ENCODE measurements at regions not wholly inside any gene's neighbourhood (a gene's known extent, or its start where the extent isn't known, plus 50 kb on each side); places are given as distances from the start of the nearest gene placed in this dataset.

GRCh38 chr2:54402350-54402749 lies 53.8 kb upstream of the SPTBN1 start:
- DNase-seq (ENCODE audit: low read depth in 2 of 2): peak; percentile 84 to 88
- no peak for TF ChIP-seq CTCF (IDR thresholded peaks at IDR 0.05; ENCODE audit: low read depth, low read length)
- no peak overlapping the region for H3K4me3 ChIP-seq (replicated peaks in 1 of 2; ENCODE audit: low read depth in 2 of 2, low read length in 2 of 2)

DNA sequence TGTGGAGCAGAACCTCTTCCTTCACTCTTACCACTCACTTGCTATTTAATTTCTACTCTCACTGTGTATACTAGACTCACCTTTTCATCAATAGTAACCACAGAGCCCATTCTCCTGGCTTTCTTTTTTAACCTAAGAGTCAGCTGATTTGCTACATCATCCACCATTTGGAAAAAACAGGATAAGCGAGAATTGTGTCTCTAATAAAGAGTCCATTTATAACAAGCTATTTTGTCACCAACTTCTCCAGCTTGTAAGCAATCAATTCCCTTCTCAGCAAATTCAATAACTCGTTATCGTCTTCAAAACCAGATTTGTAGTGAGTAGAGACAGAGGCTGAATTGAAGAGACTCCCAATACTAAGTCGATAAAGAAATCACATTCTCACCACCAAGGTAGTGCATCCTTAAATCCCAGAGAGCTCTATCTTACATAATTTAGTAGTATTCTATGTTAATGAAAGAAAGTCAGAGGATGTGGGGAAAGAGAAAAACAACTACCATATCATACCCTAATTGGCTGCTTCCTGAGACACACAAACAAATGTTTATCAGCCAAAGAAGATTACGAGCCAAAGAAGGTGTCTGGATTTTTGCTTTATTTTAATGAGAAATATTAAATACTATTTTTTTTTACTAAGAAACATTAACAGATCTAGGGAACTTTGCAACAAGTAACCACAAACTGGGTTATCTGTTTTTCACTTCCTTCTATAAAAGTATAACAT lies 52.5 kb upstream of the SPTBN1 start:
- DNase-seq (ENCODE audit: low read depth in 2 of 2): no peak
- H3K4me3 ChIP-seq (replicated peaks in 1 of 2; ENCODE audit: low read depth in 2 of 2, low read length in 2 of 2): no peak overlapping the region
- no peak for TF ChIP-seq CTCF (IDR thresholded peaks at IDR 0.05; ENCODE audit: low read depth, low read length)

DNA sequence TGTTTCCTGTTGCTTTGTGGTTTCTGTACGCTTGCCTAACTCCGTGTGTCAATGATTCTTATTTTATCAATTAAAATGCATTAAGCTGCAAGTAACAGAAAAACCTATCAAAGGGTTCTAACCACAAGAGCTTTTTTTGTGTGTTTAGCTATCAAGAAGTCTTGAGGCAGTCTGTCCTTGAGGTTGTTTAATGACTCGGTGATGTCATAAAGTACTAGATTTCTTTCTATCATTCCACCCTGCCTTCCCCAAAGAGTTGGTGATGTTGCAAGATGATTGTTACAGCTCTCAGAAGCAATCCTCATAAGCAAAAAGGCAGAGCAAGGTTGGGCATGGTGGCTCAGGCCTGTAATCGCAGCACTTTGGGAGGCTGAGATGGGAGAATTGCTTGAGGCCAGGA lies 51.9 kb upstream of the SPTBN1 start:
- peak; percentile 59 to 74 for DNase-seq (ENCODE audit: low read depth in 2 of 2)
- no peak for TF ChIP-seq CTCF (IDR thresholded peaks at IDR 0.05; ENCODE audit: low read depth, low read length)

DNA sequence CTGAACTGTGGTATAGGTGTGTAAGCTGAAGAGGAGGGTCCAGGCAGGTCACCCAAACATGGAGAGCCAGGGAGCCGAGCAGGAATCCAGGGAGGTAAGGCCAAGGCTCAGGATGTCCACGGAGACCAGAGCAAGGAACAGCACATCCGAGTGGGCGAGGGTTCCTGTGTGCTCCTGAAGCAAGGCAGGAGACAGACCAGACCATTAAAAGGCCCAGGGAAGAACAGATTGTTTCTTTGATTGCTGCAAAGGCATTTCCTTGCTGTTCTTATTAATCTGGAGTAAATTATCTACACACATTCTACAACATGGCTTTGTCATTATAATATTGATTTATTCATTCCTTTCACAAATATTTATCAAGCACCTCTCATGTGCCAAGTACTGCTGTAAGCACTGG lies 50.1 kb upstream of the SPTBN1 start:
- H3K4me3 ChIP-seq (replicated peaks in 1 of 2; ENCODE audit: low read depth in 2 of 2, low read length in 2 of 2): no peak overlapping the region
- DNase-seq (ENCODE audit: low read depth in 2 of 2): no peak

More for the DNA sequence above, 51.9 kb upstream of the SPTBN1 start:
- H3K4me3 ChIP-seq (replicated peaks in 1 of 2; ENCODE audit: low read depth in 2 of 2, low read length in 2 of 2): no peak overlapping the region

More for the DNA sequence above, 50.1 kb upstream of the SPTBN1 start:
- no peak for TF ChIP-seq CTCF (IDR thresholded peaks at IDR 0.05; ENCODE audit: low read depth, low read length)

Measured in cardiac fibroblast (primary cell).